HG03442 (cell line): ENCODE measurements at regions not wholly inside any gene's neighbourhood (a gene's known extent, or its start where the extent isn't known, plus 50 kb on each side); places are given as distances from the start of the nearest gene placed in this dataset.

Source experiments
- ATAC-seq: cut with Tn5 transposase; IDR thresholded peaks from one replicate; pipeline ENCODE4 v1.9.1; 2021; ENCODE audit warnings: mild to moderate bottlenecking, moderate library complexity; ENCODE audit not compliant: unreplicated experiment

DNA sequence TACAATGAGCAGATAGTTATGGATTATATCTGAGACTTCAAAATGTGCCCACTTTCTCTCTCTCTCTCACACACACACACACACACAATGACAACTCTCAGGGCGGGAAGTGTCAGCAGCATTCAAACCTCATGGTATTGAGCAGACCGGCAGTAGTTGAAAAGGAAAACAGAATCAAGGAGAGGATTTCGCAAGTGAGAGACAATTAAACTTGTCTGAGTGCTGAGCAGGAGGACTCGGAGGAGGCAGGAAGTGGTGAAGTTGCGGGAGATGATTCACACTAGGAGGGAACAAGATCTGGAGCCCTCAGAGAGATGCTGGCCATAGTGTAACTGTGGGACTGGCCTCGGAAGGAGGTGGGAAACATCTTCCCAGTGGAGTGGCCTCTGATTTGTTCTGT lies 353.1 kb downstream of the EFNB2 start:
- no peak for ATAC-seq

DNA sequence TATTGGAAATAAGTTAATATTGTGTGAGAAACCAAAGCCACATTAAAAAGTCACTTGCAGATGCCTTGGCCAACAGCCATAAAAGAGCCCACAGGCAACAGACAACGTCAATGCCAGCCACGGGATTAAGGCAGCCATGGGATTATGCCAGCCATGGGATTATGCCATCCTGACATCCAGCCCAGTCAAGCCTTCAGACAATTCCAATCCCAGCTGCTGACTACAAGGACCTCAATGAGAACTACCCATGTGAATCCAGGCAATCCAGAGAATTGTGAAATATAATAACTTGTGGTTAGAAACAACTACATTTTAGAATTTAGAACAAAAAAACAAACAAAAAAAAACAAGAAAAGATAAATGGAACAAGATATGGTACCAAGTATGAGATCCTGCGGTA lies 356.6 kb downstream of the EFNB2 start:
- ATAC-seq, result no peak

DNA sequence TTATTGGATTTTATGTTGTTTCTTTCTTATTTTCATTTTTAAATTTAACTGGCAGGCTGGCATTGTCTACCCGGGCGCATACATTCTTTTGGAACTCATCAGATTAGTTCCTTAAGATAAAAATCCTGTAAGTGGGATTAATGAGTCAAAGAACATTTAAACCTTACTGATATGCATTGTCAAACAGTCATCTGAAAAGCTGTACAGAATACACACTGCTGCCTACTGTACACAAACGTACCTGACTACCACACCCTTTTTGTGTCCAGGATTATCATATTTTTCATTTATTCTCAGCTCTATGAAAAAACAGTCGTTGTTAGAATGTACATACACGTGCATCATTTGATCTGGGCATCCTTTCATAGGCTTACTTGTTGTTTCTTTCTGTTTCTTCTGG lies 358.3 kb downstream of the EFNB2 start:
- ATAC-seq, result no peak

DNA sequence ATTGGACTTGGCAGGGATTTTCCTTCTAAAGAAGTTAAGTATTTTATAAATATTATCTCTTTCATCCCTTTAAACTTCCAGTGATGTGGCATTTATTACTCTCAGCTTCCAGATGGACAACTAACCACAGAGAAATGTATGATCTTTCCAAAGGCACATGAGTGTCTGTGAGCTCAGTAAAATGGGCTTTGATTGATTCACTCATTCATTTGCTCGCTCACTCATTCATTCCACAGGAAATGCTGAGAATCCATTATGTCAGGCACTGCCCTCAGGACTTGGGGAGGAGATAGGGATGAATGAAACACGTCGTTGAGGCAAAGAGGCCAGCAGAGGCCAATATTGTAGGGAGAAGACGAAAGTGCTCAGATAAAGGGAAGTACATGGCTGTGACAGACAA lies 359.3 kb downstream of the EFNB2 start:
- no peak for ATAC-seq

DNA sequence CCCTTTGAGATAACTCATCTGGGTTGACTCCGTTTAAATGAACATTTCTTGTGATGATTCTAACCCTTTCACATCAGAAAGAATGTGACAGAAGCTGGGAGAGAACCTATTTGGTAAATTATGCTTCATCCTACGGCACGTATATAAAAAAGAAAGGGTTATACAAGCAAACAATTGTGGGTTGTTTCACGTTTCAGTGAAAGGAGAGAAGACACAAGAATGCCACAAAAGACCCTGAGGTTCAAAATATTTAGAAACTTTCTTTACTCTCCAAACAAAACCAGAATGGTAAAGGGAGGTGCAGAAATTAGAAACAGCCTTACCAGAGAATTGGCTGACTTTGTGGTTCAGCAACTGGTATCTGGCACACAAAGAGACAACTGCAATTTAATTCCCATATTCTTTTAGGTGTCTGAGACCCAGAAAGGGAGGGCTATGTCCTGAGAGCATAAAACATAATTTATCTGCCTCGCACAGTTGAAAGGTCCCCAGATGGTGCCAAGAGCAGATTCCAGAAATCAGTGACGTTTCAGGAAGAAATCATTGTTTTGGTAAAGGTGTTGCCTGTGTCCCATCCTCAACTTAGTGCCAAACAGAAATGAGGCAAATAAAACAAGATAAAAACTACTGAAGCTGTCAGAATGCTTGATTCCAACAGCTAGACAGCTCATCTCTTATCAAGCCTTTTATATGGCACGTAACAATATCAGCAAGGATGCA lies 361.4 kb downstream of the EFNB2 start:
- no peak for ATAC-seq

DNA sequence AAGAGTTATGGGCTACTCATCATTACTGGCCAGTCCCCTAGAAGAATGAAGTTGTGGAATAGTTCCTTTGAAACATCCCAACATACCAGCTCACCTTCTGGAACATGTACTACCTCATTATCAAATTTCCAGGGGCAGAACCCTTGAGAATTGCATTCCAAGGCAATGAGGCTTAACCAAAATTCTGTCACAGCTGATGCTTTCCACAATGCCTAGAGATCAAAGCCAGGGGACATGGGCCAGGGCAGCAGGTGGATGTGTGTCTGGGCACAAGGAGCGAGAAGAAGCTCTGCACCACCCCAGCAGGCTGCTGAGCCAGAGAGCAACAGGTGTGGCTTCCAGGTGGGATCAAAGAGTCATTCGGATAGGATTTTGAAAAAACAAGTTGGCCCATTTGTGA lies 362.1 kb downstream of the EFNB2 start:
- ATAC-seq, result no peak

DNA sequence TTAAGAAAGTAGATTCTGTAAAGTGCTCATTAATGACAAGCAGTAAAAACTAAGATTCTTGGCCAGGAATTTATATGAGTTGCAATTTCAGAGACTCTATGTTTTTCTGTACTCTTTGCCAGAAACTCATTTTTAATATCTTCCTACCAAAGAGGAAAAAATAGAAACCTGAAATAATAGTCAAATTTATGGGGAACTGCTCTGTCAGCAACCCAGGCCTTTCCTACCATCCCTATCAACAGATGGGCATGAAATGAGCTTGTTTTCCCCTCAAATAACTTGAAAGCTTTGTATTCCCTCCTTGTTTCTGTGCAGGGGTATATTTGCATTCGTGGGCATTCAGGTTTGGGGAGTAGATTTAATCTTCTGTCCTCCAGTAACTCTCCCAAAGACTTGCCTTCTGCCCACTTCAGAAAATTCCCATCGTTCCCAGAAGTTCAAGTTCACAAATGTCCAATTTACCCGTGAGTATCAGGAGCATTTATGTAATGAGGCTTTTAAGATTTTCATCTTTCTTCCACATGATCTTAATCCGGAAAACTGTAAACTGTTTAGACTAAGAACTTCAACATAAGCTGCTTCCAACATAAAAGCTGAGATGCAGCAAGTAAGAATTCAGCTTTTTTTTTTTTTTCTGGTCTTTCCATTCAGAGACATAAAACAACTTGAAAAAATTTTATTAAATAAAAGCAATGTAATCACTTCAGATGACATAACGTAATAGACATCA lies 363.1 kb downstream of the EFNB2 start:
- ATAC-seq, result no peak

DNA sequence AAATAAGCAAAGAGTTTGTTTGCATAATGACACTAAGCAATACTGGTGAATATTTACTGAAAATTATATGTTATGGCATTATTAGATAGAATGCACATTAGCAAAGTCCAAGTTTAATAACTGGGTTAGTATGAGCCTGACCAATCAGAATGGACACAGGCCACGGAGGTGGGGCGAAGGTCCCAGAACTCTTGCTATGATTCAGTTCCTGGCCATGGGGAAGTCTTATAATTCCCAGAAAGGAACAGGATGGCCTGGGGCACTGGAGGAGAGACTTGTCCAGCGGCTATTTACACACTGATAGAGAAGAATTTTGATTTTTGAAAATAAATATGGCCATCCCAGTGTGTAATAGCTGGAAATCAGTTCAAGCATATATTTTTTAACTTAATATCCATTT lies 372.0 kb downstream of the EFNB2 start:
- no peak for ATAC-seq

DNA sequence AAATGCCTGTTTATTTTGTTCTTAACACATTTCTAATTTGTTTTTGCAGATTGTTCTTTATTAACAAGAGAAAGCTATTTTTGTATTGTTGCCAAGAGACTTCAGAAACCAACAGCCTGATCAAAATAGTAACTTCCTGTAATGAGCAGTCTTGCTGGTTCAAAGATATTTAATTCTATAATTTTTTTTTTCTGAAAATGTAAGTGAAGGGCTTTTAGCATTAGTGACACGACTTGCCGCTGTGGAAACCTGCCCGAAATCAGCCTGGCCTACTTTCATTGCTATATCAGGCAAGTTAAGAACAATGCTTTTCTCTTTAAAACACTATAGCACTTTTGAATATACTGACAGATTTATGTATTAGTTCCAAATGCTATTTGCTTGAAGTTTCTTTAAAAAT lies 374.3 kb downstream of the EFNB2 start:
- no peak for ATAC-seq

DNA sequence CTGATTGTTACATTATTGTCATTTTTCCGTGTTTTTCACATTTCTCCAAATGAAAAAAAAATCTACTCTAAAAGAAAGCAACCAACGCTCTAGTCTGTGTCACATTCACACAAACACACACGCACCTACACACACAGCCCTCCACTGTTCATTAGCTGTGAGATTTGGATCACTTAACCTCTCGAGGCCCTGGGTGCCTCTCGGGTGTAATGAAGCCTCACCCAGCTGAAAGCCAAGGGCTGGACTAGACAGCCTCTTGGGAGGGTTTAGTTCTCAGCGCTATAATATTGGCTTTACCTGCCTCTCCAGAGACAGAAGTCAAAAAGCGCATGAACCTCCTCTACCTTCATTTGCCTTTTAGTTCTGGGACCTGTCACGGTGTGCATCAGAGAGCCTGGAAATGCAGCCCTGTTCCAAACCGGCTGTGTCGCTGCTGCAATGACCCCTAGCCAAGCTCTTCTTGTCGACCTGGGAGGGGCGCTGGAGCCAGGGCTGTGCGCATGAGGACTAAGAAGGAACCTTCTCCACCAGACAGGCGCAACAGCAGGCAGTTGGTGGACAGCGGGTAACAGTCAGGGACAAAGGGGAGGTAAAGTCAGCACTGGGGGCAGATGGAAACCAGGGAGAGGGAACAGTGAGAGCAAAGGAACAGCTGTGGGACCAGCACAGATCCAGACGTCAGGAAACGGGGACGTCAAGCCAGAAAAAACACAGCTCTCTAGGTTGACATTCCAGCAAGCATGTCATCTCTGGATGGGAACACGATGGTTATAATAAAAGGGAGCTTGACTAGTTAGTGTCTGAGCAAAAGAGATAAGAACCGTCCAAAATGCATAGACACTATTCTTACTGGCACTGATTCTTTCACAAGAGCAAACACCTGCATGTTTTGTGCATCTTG lies 375.9 kb downstream of the EFNB2 start:
- no peak for ATAC-seq

DNA sequence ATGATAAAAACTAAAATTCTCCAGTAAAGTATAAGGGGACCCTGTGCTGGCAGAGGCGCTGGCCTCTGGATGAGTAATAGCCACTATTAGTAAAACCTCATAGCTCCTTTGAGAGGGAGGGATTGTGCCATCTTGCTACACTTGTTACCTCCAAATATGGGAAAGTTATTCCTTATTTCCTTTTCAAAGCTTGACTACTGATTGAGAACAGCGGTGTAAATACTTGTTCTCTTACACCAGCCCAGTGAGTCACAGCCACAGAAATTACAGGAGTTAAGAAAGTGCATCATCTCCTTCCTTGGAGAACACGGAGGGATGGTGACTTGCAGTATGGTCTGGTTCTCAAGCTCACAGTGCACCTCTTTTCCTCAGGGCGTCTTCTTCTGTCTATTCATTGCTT lies 379.0 kb downstream of the EFNB2 start:
- ATAC-seq, result no peak

DNA sequence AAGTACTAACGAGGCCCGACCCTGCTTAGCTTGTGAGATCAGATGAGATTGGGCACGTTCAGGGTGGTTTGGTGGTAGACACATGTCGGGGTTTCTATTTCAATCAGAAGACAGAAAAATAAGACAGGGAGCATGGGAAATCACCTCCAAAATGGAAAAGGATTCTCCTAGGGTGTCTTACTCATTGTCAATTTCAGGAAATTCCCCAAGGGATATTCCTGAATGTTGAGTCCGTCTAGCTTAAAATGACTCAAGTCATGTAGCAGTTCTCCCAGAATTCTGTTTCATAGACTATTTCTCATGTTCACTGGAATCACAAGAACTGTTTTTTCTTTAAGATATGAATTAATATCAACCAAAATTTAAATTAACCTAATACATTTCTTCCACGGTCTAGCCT lies 380.1 kb downstream of the EFNB2 start:
- ATAC-seq, result no peak

DNA sequence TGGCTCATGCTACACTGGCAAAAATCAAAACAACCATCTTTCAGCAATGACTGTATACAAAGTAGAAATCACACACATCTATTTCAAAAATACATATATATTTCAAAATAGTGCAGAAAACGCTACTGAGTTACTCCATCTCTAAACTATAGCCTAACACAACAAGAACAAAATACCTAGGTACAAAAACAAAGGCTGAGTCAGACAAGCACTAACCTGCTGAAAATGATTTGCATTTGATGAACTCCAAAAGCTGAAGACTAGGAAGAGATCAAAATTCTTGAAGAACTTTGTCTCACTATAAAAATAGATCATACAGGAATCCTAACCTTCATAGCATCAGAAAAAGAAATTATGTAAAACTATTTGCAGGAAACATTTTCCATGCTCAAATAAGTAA lies 381.6 kb downstream of the EFNB2 start:
- no peak for ATAC-seq

DNA sequence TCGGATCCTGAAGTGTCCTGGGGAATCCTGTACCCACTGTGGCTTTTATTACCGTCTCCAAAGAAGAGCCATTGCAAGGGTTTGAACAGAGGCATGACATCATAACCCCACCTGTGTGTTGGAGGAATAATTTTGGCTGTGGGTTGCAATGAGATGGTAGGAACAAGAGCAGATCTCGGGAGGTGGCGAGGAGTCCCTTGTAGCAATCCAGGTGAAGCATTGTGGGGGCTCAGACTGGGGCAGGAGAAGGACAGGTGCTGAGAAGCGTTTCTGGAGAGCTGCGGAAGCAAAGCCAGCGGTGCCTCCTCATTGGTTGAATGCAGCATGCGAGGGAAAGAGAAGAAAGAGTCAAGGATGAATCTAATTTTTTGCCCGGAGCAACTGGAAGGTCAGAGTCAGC lies 382.4 kb downstream of the EFNB2 start:
- no peak for ATAC-seq

DNA sequence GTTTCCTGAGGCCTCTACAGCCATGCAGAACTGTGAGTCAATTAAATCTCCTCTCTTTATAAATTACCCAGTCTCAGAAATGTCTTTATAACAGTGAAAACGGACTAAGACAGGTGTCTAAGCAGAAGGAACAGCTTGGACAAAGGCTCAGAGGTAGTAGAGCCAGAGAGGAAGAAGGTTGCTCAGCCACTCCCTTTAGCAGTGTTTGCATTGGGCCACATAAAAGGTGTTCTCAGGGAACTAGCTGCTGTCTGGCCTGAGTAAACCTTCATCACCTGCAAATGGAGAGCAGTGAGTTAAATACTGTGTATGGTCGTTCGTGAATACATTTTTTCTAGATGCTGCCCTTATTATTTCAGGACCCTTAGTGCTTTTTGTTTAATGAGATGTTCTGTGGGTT lies 383.4 kb downstream of the EFNB2 start:
- ATAC-seq, result no peak

DNA sequence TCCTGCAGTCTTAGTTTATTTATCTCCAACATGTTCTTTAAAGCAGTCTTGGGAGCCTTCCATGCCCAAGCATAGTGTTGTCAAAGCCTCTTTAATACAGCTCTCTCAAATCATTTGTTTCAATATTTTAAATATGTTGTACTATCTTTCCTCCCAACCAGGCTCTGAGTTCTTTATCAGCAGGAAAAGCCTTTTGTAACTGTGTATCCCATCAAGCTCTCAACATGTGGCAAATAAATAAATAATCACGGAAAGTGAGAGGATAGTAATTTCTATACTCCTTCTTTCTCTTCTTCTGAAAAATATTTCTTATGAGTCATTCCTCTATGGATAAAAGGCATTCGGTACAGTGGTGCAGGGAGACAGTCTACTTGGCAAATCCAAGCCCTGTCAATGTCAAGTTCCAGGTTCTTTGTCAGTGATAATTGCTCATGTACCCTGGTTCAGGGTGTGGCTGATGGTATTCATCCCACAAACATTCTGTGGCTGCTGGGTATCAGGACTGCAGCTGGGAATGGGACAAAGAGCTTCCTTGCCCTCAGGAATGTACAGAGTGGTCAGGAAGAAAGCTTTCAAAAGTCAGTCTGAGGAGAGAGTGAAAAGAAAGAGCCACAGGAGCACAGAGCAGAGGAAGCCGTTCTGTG lies 384.3 kb downstream of the EFNB2 start:
- ATAC-seq, result no peak

DNA sequence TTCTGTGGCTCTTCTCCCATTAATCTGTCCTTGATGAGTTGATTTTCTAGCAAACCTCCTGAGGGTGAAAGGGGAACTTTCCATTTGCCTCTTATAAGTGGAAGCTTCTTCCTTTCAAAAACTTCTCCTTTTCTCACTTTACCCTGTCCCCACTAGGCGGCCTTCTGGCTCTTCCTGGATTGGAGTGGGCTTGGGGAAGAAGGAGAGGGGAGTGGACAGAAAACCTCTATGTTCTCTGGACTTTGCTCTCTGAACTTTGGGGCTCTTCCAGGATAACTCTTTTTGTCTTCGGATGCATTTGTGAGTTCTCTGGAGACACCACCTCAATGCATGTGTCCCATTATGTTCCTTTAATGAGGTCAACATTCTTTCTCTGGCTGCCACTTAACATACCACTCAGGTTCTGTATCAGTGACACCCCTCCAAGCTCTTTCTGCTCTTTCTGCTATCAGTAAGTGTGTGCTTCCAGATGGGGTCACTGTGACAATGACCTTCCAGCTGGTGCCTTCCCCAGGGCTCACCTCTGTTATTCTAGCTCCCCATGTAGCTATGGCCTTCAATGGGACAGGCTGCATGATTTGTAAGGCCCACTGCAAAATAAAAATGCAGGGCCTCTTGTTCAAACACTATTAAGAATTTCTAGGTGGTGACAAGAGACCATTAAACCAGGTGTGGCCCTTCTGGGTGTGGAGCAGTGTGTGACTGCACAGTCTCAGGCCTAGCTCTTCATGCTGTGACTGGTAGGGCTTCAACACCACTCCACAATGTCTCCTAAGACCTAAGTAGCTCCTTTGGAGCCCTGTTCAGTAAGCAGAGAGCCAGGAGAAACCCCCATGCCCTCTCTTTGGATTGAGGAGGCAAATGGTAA lies 389.2 kb downstream of the EFNB2 start:
- no peak for ATAC-seq

DNA sequence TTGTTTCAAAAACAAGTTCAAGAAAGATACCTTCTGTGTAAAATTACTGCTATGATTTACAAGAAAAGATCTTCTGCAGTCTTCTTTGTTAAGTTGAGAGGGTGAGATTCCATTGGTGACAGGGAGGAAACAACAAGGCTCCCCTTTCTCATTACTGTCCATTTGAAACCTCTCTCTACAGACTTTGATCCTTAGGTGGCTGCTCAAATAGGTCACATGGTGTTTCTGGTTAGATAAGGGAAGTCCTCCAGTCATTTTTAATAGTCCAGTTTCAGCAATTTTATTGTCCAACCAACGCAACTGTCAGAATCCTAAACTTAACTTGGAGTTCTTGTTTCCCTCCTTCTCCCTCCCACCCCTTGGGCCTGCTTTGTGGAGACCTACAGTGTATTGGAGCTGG lies 390.4 kb downstream of the EFNB2 start:
- ATAC-seq, result no peak

DNA sequence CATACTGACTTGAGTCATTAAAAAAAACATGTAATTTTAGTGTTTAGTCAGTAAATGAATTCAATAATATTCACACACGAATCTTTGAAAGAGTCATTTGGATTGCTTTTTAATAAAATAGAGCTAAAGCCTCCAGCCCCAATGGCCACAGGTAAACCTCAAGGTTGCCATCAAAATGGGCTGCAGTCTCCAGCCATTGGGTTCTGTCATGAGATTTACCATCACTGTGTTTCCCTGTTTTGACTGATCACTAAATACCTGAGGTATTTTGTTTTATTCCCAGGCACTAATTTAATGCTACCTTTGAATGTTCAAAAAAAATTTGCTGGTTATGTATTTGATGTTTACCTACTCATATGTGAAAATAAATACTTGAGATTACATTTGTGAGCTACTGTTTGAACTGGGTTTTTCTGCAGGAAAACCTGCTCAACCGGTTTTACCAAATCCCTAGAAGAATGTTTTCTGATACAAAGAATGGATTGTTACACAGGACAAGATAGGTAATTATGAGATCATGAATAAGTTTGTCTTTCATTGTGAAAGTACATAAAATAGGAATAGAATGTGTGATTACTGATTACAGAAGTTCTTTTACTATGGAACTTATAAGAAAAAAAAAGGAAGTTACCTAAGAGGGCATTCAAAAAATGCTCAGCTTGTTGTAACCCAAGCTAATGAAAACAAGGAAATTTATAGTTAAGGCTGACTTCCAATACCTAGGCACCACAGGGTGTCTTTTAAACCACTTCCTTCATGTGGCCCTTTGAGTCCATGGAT lies 391.3 kb downstream of the EFNB2 start:
- ATAC-seq, result no peak

DNA sequence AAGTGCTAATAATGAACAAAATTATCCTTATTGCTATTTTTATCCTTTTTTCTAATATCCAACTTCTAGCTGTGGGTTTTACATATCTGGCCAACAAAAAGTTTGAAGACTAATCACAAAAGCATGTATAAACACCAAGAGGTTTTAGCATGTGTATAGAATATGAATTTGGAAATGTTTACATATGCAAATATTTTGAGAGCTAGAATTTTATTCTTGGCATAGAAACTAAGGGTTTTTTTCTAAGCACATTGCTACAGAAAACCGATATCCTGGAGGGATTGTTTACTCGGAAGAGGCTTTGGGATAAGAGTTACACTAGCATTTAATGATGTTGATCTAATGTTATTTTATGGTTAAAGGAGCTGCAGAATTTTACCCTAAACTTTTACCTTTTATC lies 392.1 kb downstream of the EFNB2 start:
- no peak for ATAC-seq
